HG02610 (cell line): ENCODE measurements at regions not wholly inside any gene's neighbourhood (a gene's known extent, or its start where the extent isn't known, plus 50 kb on each side); places are given as distances from the start of the nearest gene placed in this dataset.
"Not testable (repeated sequence)": the region's sequence is repeated elsewhere in the genome, so short reads cannot be mapped to it uniquely, and the experiment has no call there.

ENCODE experiments used
- ATAC-seq: cut with Tn5 transposase; IDR thresholded peaks from one replicate; pipeline ENCODE4 v1.9.1; 2021; ENCODE audit warnings: mild to moderate bottlenecking, moderate library complexity; ENCODE audit not compliant: unreplicated experiment

DNA sequence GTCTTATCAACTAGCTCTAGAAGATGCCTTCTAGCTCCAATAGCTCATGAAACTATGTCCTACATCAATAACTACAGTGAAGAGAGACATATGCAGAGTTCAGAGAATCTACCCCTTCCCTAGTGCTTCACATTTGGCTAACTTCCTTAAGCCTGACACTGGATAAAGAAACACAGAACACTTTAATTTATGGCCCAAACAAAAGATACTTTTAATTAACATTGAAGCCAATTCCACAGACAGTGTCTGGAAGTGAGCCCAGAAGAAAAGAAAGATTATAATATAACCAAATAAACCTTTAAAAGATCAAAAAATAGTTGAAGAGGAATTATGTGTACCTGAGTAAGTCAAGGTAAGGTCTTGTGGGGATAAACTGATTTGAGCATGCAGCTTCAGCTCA, 255.2 kb downstream of the C11orf87 start:
- ATAC-seq, result no peak

- no peak for ATAC-seq
Measured at GRCh38 chr11:109677876-109678275, 255.9 kb downstream of the C11orf87 start.

DNA sequence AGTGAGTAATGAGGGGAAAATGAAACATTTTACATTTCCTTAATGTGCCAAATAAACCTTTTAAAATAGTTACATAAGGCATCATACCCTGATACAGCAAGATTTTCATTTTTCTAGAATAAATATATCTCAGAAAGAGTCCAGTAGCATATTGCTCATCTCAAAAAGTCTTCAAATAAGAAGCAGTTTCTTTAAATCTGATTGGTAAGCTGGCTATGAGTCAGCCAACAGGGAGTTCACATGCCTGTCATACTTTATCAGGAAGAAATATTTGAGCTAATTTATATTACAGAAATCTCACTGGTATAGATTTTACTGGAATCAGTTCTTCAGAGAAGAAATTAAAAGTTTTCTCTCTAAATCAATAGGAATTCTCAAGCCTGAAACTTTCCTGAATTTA, 258.1 kb downstream of the C11orf87 start:
- no peak for ATAC-seq

DNA sequence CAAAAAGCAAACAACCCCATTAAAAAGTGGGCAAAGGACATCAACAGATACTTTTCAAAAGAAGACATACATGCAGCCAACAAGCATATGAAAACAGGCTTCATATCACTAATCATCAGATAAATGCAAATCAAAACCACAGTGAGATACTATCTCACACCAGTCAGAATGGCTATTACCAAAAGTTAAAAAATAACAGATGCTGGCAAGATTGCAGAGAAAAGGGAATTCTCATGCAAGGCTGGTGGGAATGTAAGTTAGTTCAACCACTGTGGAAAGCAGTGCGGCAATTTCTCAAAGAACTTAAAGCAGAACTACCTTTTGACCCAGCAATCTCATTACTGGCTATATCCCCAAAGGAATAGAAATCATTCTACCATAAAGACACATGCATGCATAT, 260.8 kb downstream of the C11orf87 start:
- not testable (repeated sequence) for ATAC-seq

DNA sequence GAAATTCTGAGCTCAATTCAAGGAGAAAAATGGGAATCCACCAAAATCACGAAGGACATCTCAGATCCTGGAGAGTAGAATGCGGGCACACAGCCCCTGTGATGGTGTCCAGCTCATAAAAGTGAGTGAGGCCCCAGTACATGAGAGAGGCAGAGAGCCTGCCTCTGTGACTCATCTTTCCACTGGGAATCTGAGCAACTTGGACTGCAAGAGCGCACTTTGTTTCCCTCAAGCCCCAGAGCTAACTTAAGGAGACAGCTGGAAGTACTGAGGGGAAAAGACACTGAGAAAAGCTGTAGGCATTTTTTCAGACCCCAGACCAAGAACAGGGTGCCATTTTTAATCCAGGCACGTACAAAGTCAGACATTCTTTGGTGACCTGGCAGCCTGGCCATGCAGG, 273.7 kb downstream of the C11orf87 start:
- no peak for ATAC-seq

GRCh38 chr11:109696191-109696897, 274.4 kb downstream of the C11orf87 start:
- no peak for ATAC-seq

DNA sequence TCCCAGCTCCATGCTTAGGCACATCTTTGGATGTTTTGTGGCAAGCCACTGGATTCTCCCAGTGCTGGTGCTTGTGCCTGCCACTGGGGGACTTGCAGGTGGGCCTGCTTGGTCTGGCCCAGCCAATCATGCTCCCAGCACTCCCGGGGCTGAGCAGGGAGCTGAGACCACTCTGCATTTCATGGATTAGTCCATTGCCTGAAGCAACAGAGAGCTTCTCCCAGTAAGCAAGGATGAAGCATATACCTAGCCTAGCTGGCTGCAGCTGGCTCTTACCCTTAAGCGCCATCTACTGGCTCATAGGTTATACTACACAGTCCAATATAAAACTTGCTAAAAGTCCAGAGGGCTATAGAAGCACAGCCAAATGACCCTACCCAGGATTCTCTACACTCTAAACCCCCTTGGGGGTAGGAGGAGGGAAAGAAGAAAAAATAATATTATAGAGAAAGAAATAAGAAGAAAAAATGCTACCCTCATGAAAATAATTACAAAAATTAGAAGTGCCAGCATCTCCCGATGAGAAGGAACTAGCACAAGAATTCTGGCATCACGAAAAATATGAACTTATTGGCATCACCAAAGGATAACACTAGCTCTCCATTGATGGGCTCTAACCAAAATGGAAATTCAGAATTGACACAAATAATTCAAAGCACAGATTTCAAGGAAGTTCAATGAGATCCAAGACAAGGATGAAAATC, 275.3 kb downstream of the C11orf87 start:
- ATAC-seq, result no peak

DNA sequence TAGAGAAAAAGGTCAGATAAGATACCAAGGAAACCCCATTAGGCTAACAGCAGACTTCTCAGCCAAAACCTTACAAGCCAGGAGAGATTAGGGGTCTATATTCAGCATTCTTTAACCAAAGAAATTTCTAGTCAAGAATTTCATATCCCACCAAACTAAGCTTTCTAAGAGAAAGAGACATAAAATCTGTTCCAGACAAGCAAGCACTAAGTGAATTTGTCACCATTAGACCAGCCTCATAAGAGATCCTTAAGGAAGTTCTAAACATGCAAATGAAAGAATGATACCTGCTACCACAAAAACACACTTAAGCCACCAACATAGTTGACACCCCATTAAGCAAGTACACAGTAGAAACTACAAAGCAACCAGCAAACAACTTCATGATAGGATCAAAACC, 276.2 kb downstream of the C11orf87 start:
- ATAC-seq, result no peak

GRCh38 chr11:109704432-109704831, 282.4 kb downstream of the C11orf87 start:
- ATAC-seq, result no peak

- no peak for ATAC-seq
Measured at GRCh38 chr11:109706945-109707344, 285.0 kb downstream of the C11orf87 start.

DNA sequence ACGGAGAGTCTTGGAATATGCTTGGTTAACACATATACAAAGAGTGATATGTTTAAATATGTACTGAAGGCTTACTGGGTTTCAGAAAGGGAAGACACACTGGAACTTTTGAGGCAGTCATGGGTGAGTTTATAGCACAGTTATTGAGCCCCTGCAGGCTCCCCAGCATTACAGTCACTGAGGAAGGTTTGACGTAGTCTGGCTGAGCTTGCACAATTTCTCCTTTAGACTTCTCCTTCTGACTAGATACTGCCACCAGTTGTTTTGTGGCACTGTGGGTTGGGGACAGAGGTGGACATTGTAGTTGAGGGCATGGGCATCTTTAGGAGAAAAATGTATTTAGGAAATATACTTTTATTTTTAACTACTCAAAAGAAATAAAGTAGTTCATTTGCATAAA, 285.4 kb downstream of the C11orf87 start:
- ATAC-seq, result no peak

DNA sequence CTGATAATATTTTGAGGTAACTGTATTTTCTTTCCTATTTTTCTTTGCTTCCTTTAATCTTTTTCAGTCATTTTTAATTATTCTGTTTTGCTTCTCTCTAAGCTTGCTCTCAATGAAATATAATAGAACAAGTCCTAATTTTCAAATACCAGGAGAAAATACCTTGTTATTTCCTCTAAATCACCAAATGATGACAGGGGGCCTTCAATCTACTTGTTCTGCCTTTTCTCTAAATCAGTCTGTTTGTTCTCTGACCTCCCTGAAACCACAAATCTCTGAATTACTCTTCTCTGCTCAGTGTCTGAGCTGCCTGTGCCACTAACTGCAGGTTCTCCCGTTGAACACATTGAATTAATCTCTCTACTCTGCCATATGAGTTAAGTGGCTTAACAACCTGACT, 286.2 kb downstream of the C11orf87 start:
- ATAC-seq, result no peak

DNA sequence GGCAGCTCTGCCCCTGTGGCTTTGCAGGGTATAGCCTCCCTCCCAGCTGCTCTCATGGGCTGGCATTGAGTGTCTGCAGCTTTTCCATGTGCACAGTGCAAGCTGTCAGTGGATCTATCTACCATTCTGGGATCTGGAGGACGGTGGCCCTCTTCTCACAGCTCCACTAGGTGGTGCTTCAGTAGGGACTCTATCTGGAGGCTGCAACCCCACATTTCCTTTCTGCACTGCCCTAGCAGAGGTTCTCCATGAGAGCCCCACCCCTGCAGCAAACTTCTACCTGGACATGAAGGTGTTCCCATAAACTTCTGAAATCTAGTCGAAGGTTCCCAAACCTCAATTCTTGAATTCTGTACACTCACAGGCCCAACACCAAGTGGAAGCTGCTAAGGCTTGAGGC, 292.5 kb downstream of the C11orf87 start:
- not testable (repeated sequence) for ATAC-seq

DNA sequence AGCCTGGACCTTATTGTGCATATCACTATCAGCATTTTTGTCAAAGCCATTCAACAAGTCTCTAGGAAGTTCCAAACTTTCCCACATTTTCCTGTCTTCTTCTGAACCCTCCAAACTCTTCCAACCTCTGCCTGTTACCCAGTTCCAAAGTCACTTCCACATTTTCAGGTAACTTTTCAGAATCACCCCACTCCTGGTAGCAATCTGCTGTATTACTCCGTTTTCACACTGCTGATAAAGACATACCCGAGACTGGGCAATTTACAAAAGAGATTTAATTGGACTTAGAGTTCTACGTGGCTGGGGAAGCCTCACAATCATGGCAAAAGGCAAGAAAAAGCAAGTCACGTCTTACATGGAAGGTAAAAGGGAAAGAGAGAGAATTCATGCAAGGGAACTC, 293.4 kb downstream of the C11orf87 start:
- not testable (repeated sequence) for ATAC-seq

DNA sequence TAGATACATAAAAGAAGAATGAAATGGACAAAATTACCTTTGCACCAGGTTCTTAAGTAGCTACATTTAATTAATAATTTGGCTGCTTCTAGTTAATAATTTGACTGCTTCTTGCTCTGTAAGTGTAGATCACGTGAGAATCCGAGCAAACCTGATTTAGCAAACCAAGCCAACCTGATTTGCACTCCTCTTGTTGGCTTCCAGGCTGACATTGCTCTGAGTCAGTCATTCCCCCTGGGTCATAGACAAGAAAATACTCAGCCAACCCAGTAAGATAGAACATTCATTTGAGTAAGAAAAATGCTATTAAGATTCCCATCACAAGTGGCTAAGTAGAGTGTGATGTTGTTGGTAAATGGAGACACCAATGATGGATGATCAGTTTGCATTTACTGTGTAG, 304.1 kb downstream of the C11orf87 start:
- no peak for ATAC-seq

- no peak for ATAC-seq
Measured at GRCh38 chr11:109728056-109728455, 306.1 kb downstream of the C11orf87 start.

- ATAC-seq, result no peak
Measured at GRCh38 chr11:109729761-109730160, 307.8 kb downstream of the C11orf87 start.

DNA sequence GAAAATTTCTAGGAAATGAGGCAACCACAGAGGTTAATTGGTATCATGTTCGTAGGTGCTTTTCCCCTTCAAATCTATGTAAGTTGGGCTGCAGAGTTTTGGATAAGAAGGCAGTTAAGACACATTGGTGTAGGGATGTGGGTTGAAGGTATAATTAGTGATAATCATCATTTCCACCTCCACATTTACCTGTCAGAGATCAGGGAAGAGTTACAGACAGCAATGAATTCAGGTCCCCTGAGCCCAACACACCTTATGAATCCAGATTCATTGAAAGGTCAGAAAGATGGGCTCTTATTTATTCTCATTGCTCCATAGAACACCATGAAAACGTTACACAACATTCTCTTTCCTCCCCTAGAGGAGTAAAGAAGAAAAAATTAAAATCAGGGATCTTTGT, 308.7 kb downstream of the C11orf87 start:
- ATAC-seq, result no peak

GRCh38 chr11:109731451-109731850, 309.5 kb downstream of the C11orf87 start:
- no peak for ATAC-seq

DNA sequence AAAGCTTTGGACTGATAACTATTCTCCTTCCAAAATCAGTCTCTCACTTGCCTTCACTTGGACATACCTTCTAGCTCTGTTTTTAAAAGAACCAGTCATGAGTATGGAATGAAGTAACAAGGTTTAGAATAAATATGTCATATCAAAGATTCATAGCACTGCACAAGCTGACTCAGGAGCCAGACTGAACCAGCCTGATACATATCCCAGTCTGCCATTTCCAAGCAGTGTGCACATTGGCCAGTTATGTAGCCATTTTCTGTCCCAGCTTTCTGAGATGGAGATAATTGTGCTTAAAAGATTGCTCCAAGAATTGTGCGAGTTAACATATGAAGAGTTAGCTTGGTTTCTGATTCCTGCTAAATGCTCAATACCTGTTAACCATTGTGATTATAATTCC, 311.3 kb downstream of the C11orf87 start:
- no peak for ATAC-seq

- no peak for ATAC-seq
Measured at GRCh38 chr11:109734566-109734965, 312.6 kb downstream of the C11orf87 start.

DNA sequence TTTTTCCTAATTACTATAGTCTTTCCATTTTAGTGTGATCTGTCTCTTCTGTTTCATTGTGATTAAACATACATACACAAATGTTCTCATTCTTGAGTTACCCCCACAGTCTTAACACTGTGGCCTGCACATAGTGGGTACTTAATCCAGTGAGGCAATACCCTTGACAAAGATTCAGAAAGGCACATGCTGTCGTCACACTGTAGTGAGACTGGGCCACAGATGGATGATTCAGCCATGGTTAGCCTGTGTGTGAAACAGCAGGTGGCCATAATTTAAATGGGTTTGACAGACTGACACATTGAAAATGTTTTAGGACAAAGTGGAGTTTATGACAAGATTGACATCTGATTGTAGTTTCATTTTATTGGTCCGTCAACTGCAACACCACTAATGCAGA, 313.1 kb downstream of the C11orf87 start:
- no peak for ATAC-seq

- no peak for ATAC-seq
Measured at GRCh38 chr11:109739379-109739778, 317.4 kb downstream of the C11orf87 start.
